H9 (cell line): ENCODE measurements at regions not wholly inside any gene's neighbourhood (a gene's known extent, or its start where the extent isn't known, plus 50 kb on each side); places are given as distances from the start of the nearest gene placed in this dataset.

Experiments used
- DNase-seq: peaks from one replicate; pipeline ENCODE4 v3.0.0-alpha.2; 2017
- H2AFZ ChIP-seq: one replicate; pipeline ENCODE4 v1.6.1; 2013; ENCODE audit warnings: mild to moderate bottlenecking, low read length, control low read depth, moderate library complexity
- H2AK5ac ChIP-seq: 2 replicates; pipeline ENCODE4 v1.6.1; 2013; ENCODE audit warnings: low read length, control low read depth, mixed read lengths; ENCODE audit not compliant: insufficient read length
- H2BK120ac ChIP-seq: one replicate; pipeline ENCODE4 v1.6.1; 2013; ENCODE audit warnings: low read depth, mild to moderate bottlenecking, low read length, control low read depth, inconsistent platforms; ENCODE audit not compliant: poor library complexity, severe bottlenecking
- H2BK12ac ChIP-seq: 2 replicates; pipeline ENCODE4 v1.6.1; 2013; ENCODE audit warnings: low read length, control low read depth, mixed read lengths, low read depth; ENCODE audit not compliant: insufficient read length
- H2BK15ac ChIP-seq: 2 replicates; pipeline ENCODE4 v1.6.1; 2013; ENCODE audit warnings: low read depth, low read length, control low read depth
- H2BK20ac ChIP-seq: one replicate; pipeline ENCODE4 v1.6.1; 2013; ENCODE audit warnings: low read depth, mild to moderate bottlenecking, low read length, control low read depth, inconsistent platforms; ENCODE audit not compliant: poor library complexity, severe bottlenecking
- H2BK5ac ChIP-seq: 2 replicates; pipeline ENCODE4 v1.6.1; 2013; ENCODE audit warnings: low read length, control low read depth, mixed read lengths; ENCODE audit not compliant: insufficient read length
- H3K14ac ChIP-seq: 2 replicates; pipeline ENCODE4 v1.6.1; 2013; ENCODE audit warnings: low read length, control low read depth; ENCODE audit not compliant: insufficient read depth
- H3K18ac ChIP-seq: 2 replicates; pipeline ENCODE4 v1.6.1; 2013; ENCODE audit warnings: low read depth, mild to moderate bottlenecking, mixed read lengths, low read length, control low read depth; ENCODE audit not compliant: insufficient read length
- H3K23ac ChIP-seq: 2 replicates; pipeline ENCODE4 v1.6.1; 2013; ENCODE audit warnings: low read length, control low read depth, mixed read lengths, low read depth; ENCODE audit not compliant: insufficient read length
- H3K23me2 ChIP-seq: 2 replicates; pipeline ENCODE4 v1.6.1; 2013; ENCODE audit warnings: low read depth, mild to moderate bottlenecking, mixed read lengths, low read length, control low read depth; ENCODE audit not compliant: insufficient read length, poor library complexity, severe bottlenecking
- H3K27ac ChIP-seq: 2 replicates; pipeline ENCODE4 v1.5.1; 2013; ENCODE audit warnings: low read length, control low read depth, mixed read lengths, low read depth; ENCODE audit not compliant: insufficient read length
- H3K27me3 ChIP-seq: 2 replicates; pipeline ENCODE4 v1.6.1; 2013; ENCODE audit warnings: low read length, control low read depth, inconsistent platforms; ENCODE audit not compliant: insufficient read depth
- H3K4ac ChIP-seq: 2 replicates; pipeline ENCODE4 v1.6.1; 2013; ENCODE audit warnings: low read depth, mild to moderate bottlenecking, control low read depth, inconsistent platforms, low read length, moderate library complexity
- H3K4me1 ChIP-seq: 2 replicates; pipeline ENCODE4 v1.6.1; 2013; ENCODE audit warnings: low read length, control low read depth, inconsistent platforms; ENCODE audit not compliant: insufficient read depth
- H3K4me2 ChIP-seq: 2 replicates; pipeline ENCODE4 v1.6.1; 2013; ENCODE audit warnings: low read length, control low read depth, mixed read lengths; ENCODE audit not compliant: insufficient read length, insufficient read depth
- H3K56ac ChIP-seq: 2 replicates; pipeline ENCODE4 v1.6.1; 2013; ENCODE audit warnings: low read depth, mild to moderate bottlenecking, mixed read lengths, low read length, control low read depth; ENCODE audit not compliant: insufficient read length
- H3K79me1 ChIP-seq: 2 replicates; pipeline ENCODE4 v1.6.1; 2013; ENCODE audit warnings: low read depth, mild to moderate bottlenecking, moderate library complexity, low read length, control low read depth, inconsistent platforms; ENCODE audit not compliant: insufficient read depth, poor library complexity, severe bottlenecking
- H3K79me2 ChIP-seq: 2 replicates; pipeline ENCODE4 v1.6.1; 2013; ENCODE audit warnings: low read length, control low read depth, inconsistent platforms; ENCODE audit not compliant: insufficient read depth
- H3K9ac ChIP-seq: 2 replicates; pipeline ENCODE4 v1.6.1; 2013; ENCODE audit warnings: low read length, control low read depth, mixed read lengths; ENCODE audit not compliant: insufficient read length; ENCODE audit errors: extremely low read depth
- H3K9me3 ChIP-seq: one replicate; pipeline ENCODE4 v1.6.1; 2013; ENCODE audit warnings: low read depth, low read length, inconsistent platforms; ENCODE audit not compliant: control insufficient read depth
- H3T11ph ChIP-seq: one replicate; pipeline ENCODE4 v1.6.1; 2013; ENCODE audit warnings: mild to moderate bottlenecking, low read length, control low read depth, inconsistent platforms
- H4K20me1 ChIP-seq: one replicate; pipeline ENCODE4 v1.6.1; 2013; ENCODE audit not compliant: control insufficient read depth, insufficient read length, insufficient read depth
- H4K5ac ChIP-seq: 2 replicates; pipeline ENCODE4 v1.6.1; 2013; ENCODE audit warnings: low read depth, mild to moderate bottlenecking, mixed read lengths, low read length, control low read depth; ENCODE audit not compliant: insufficient read length
- H4K8ac ChIP-seq: replicated peaks from 2 replicates; pipeline ENCODE4 v1.6.1; 2013; ENCODE audit warnings: low read length, control low read depth, mixed read lengths, low read depth; ENCODE audit not compliant: insufficient read length
- H4K91ac ChIP-seq: 2 replicates; pipeline ENCODE4 v1.6.1; 2013; ENCODE audit warnings: low read depth, mild to moderate bottlenecking, moderate library complexity, mixed read lengths, low read length, control low read depth; ENCODE audit not compliant: insufficient read length
- H3K27ac Mint-ChIP-seq, 3 experiments: 2 replicates in 2 of 3; 3 replicates in 1 of 3; pipeline ENCODE4 v1.8.0; 2020 to 2021; ENCODE audit warnings: mixed read lengths in 3 of 3, mild to moderate bottlenecking in 1 of 3, moderate library complexity in 1 of 3
- H3K27me3 Mint-ChIP-seq: 2 replicates; pipeline ENCODE4 v1.8.0; 2021; ENCODE audit warnings: low read depth, mild to moderate bottlenecking, moderate library complexity, mixed read lengths
- H3K36me3 Mint-ChIP-seq, 3 experiments: 2 replicates in 2 of 3; 3 replicates in 1 of 3; pipeline ENCODE4 v1.8.0; 2020 to 2021; ENCODE audit warnings: low read depth in 3 of 3, mixed read lengths in 3 of 3; ENCODE audit not compliant: insufficient read depth in 1 of 3
- H3K4me1 Mint-ChIP-seq, 2 experiments: 2 replicates each; pipeline ENCODE4 v1.8.0; 2020; ENCODE audit warnings: mixed read lengths in 2 of 2
- H3K4me3 Mint-ChIP-seq, 2 experiments: 2 replicates in 1 of 2; 3 replicates in 1 of 2; pipeline ENCODE4 v1.8.0; 2020 to 2021; ENCODE audit warnings: mild to moderate bottlenecking in 2 of 2, mixed read lengths in 2 of 2, moderate library complexity in 1 of 2
- H3K9me3 Mint-ChIP-seq, 2 experiments: 2 replicates in 1 of 2; 3 replicates in 1 of 2; pipeline ENCODE4 v1.8.0; 2020; ENCODE audit warnings: mild to moderate bottlenecking in 2 of 2, mixed read lengths in 2 of 2, moderate library complexity in 1 of 2
- CTCF ChIP-seq: fragments of 200-600 bp; sonication (generic); conservative IDR thresholded peaks from 3 replicates; pipeline ENCODE4 v1.8.0; 2021; ENCODE audit warnings: antibody characterized with exemption, mild to moderate bottlenecking
- WGBS: extraction: QIAGEN DNeasy Blood & Tissue Kit; methylation state at CpG from one replicate; pipeline ENCODE4 v1.1.7; 2013; ENCODE audit warnings: missing lambda C conversion rate, low lambda C conversion rate, mixed read lengths; ENCODE audit not compliant: insufficient read length; ENCODE audit errors: extremely low coverage; 5-methylcytosine and 5-hydroxymethylcytosine counted together

GRCh38 chr14:22478247-22478646 lies 110.8 kb downstream of the DAD1 start:
- H3K23ac ChIP-seq = no peak overlapping the region
- H3K27me3 ChIP-seq = no peaks in the 10 kb centered on the region
- H3K9me3 ChIP-seq = no peaks in the 10 kb centered on the region
- no peak for DNase-seq
- no peak overlapping the region for H2BK12ac ChIP-seq
- no peak overlapping the region for H3K9ac ChIP-seq
- H3K27ac Mint-ChIP-seq = no peak overlapping the region
- H2BK15ac ChIP-seq = no peak overlapping the region
- no peak overlapping the region for H3K27ac ChIP-seq
- no peak overlapping the region for H2BK5ac ChIP-seq
- no peak overlapping the region for H4K5ac ChIP-seq
- H3K18ac ChIP-seq = no peak overlapping the region
- no peak overlapping the region for H4K91ac ChIP-seq
- H3T11ph ChIP-seq = no peak overlapping the region
- peaks cover 30 to 49% of the 10 kb centered on the region in 2 experiments for H3K4me1 Mint-ChIP-seq
- no peaks in the 10 kb centered on the region for H3K9me3 Mint-ChIP-seq
- no peaks in the 10 kb centered on the region for H3K23me2 ChIP-seq
- no peaks in the 10 kb centered on the region for H3K79me1 ChIP-seq
- H4K20me1 ChIP-seq = no peaks in the 10 kb centered on the region
- H3K4me1 ChIP-seq = peaks cover 8% of the 10 kb centered on the region
- H2BK120ac ChIP-seq = no peak overlapping the region
- no peak overlapping the region for H3K4me3 Mint-ChIP-seq
- no peak for TF ChIP-seq CTCF
- no peaks in the 10 kb centered on the region for H3K79me2 ChIP-seq
- H3K14ac ChIP-seq = no peak overlapping the region
- WGBS = no CpG with 5 or more reads among the region's 4 CpGs
- H2AK5ac ChIP-seq = no peak overlapping the region
- no peaks in the 10 kb centered on the region; the same call in 1 of the 2 replicates for H3K27me3 Mint-ChIP-seq
- H3K36me3 Mint-ChIP-seq = no peaks in the 10 kb centered on the region
- no peak overlapping the region for H4K8ac ChIP-seq
- H2BK20ac ChIP-seq = no peak overlapping the region
- H3K4ac ChIP-seq = no peak overlapping the region
- no peak overlapping the region for H3K56ac ChIP-seq
- no peak overlapping the region for H3K4me2 ChIP-seq
- H2AFZ ChIP-seq = no peak overlapping the region
